HuH-7.5 (cell line): ENCODE measurements at regions not wholly inside any gene's neighbourhood (a gene's known extent, or its start where the extent isn't known, plus 50 kb on each side); places are given as distances from the start of the nearest gene placed in this dataset.
"Not testable (repeated sequence)": the region's sequence is repeated elsewhere in the genome, so short reads cannot be mapped to it uniquely, and the experiment has no call there.

Experiments used
- DNase-seq: peaks from one replicate; pipeline ENCODE4 v3.0.0; 2011; ENCODE audit warnings: low spot score

GRCh38 chr5:110872200-110872599, 133.4 kb downstream of the SLC25A46 start:
- DNase-seq = no peak

GRCh38 chr5:110872963-110873362, 134.2 kb downstream of the SLC25A46 start:
- DNase-seq = no peak

DNA sequence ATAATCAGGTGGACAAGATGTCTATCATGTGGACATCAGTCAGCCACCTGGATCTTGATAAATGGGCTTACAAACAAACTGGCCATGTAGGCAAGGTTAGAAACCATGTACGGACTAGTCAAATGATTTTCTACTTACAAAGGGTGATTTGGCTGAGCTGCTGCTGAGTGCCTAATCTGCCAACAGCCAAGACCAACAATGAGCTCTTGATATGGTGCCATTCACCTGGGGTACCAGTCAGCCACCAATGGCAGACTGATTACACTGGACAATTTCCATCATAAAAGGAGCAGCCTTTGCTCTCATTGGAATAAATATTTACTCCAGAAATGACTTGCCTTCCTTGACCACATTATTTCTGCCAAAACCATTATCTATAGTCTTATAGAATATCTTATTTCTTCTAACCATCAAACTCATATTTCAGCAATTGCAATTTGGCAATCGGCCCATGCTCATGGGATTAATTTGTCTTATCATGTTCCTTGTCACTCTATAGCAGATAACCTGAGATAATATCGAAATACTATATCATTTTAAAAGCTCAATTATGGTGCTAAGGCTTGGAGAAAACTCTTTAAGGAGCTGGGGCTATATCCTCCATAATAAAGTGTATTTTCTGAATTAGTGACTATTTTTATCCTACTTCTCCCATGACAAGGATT, 135.1 kb downstream of the SLC25A46 start:
- no peak for DNase-seq

GRCh38 chr5:110875115-110875514, 136.3 kb downstream of the SLC25A46 start:
- DNase-seq = not testable (repeated sequence)

GRCh38 chr5:110878115-110878514, 139.3 kb downstream of the SLC25A46 start:
- DNase-seq = no peak

DNA sequence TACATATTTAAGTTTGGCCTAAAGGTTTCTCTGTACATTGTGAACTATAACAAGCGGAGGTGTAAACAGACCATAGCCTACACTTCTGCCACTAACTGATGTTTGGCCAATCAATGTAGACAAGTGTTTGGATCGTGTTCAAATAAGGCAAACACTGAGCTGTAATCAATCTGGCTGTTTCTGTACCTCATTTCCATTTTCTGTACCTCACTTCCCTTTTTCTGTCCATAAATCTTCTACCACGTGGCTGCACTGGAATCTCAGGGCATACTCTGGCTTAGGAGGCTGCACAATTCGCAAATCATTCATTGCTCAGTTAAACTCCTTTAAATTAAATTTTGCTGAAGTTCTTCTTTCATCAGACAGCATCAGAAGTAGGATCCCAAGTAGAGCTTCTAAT, 140.9 kb downstream of the SLC25A46 start:
- no peak for DNase-seq

GRCh38 chr5:110880413-110880812, 141.6 kb downstream of the SLC25A46 start:
- no peak for DNase-seq

- DNase-seq = no peak
Measured at GRCh38 chr5:110884005-110884404, 145.2 kb downstream of the SLC25A46 start.

DNA sequence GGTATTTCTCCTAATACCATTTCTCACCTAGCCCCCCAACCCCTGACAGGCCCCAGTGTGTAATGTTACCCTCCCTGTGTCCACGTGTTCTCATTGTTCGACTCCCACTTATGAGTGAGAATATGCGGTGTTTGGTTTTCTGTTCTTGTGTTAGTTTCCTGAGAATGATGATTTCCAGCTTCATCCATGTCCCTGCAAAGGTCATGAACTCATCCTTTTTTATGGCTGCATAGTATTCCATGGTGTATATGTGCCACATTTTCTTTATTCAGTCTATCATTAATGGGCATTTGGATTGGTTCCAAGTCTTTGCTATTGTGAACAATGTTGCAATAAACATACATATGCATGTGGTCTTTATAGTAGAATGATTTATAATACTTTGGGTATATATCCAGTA, 148.4 kb downstream of the SLC25A46 start:
- not testable (repeated sequence) for DNase-seq

DNA sequence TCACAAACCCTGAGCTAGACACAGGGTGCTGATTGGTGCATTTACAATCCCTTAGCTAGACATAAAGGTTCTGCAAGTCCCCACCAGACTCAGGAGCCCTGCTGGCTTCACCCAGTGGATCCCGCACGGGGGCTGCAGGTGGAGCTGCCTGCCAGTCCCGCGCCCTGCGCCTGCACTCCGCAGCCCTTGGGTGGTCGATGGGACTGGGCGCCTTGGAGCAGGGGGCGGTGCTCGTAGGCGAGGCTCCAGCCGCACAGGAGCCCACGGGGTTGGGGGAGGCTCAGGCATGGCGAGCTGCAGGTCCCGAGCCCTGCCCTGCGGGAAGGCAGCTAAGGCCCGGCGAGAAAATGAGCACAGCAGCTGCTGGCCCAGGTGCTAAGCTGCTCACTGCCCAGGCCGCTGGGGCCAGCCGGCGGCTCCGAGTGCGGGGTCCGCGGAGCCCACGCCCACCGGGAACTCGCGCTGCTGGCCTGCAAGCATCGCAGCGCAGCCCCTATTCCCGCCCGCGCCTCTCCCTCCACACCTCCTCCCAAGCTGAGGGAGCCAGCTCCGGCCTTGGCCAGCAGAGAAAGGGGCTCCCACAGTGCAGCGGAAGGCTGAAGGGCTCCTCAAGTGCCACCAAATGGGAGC, 155.2 kb downstream of the SLC25A46 start:
- not testable (repeated sequence) for DNase-seq

DNA sequence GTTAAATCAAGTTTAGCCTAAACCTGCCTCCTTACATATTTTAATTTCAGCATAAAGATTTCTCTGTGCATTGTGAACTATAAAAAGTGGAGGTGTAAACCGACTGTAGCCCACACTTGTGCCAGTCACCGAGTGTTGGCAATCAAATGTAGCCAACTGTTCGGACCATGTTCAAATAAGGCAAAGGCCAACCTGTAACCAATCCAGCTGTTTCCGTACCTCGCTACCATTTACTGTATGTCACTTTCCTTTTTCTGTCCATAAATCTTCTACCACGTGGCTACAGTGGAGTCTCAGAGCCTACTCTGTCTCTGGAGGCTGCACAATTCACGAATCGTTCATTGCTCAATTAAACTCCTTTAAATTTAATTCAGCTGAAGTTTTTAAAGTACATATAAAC, 156.0 kb downstream of the SLC25A46 start:
- DNase-seq = no peak

DNA sequence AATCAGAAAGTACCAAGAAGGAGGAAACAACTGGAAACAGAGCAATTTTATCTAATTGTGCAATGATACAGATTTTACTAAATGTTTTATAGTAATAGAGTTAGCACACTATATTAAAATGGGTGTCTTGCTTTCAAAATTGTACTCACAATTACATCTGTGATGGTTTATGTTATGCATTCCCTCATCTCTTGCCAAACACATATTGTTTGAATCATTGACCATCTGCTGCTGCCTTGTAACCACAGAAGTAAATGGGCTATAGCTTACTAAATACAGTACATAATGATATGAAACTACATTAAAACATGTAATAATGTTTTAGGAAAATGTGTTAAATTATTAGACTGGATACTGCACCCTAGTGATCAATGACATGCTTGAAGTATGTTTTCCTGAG, 158.1 kb downstream of the SLC25A46 start:
- DNase-seq = no peak

DNA sequence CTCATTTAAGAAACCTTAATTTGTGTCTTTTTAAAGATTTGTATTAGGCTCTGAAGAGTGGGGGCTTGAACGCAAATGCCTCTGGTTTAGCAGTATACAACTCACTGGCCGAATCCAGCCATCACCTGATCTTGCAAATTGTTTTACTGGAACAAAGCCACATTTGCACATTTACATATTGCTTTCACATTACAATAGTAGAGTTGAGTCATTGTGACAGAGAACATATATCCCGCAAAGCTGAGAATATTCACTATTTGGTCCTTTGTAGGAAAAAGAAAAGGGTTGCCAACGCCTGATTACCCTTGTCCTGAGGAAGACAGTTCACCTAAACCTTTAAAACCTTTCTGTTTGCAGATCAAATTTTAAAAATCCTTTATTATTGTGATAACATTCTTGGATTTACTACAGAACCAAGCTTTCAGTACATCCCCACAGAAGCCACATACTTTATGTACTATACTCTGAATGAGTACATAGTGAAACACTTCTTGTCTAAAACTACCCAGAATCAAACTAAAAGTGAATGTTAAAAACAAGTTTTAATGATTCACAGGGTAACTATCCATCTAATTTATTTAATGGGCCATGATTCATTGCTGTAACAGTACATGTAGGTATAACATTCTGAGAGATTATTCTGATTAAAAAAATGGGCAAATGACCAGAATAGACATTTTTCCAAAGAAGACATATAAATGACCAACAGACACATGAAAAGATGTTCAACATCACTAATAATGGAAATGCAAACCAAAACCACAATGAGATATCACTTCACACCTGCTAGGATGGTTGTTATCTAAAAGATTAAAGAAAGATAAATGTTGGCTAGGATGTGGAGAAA, 161.0 kb downstream of the SLC25A46 start:
- no peak for DNase-seq

DNA sequence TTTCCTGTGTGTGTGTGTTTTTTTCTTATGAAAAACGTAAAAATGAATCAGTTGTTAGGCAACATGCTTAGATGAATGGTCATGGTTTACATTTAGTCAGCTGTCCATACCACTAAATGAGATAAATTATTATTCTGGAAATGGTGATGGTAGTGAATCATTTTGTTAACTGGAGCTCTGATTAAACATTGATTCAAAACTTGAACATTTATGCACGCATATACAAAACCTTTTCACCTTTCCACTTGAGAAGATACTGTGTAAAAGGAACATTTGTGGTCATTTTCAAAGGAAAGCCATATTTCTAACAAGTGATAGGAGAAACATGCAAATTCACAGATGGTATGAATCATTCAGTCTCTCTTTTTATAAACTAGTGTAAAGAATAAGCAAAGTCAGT, 162.0 kb downstream of the SLC25A46 start:
- DNase-seq = no peak

DNA sequence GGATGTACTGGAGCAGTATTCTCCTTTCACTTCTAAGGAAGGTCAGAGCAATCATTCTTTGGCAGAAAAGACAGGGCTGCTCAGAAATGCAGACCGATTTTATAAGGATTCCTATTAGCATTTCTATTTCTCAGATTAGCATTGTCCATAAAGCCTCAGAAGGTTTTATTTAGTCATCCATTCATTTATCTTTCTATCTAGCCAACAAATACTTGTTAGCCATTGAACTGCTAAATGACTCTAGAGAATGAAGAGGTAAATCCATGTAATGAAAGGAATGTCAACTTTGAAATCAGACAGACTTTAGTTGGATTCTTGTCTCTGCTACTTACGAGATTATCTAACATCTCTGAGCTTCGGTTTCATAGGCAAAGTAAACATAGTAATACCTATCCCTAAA, 165.2 kb downstream of the SLC25A46 start:
- no peak for DNase-seq

DNA sequence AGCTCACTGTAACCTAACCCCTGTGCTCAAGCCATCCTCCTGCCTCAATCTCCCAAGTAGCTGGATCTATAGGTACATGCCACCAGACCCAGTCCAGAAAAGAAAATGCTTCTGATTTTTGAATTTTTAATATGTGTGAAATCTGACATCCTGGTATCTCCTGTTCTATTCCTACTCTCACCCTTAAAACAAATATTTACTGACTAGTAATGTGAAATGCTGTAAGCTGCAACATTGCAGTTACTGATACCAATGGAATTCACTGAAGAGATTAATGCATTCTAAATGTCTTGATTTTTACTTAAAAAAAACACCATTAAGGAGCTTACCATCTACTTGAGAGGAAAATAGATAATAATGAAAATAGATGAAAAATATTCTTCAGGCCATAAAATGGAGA, 162.7 kb upstream of the TSLP start:
- DNase-seq = no peak

- no peak for DNase-seq
Measured at GRCh38 chr5:110909415-110909814, 162.1 kb upstream of the TSLP start.

DNA sequence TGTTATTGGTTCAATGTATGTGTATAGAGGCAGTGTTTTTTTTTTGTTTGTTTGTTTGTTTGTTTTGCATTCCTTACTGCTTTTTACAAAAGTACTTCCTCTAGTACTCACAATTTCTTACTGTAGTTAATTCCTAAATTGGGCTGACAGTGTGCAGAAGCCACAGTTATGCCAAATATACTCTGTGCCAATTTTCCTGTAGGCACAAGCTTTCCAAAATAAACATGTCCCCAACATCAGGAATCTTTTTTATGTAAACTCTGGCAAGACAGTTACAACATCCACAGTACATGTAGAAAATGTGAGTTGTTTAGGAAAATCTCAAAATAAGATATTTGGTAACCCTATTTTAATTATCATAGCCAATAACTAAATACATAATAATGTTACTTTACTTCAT, 161.6 kb upstream of the TSLP start:
- no peak for DNase-seq

- DNase-seq = no peak
Measured at GRCh38 chr5:110913221-110913620, 158.3 kb upstream of the TSLP start.

- no peak for DNase-seq
Measured at GRCh38 chr5:110916381-110917049, 155.0 kb upstream of the TSLP start.

DNA sequence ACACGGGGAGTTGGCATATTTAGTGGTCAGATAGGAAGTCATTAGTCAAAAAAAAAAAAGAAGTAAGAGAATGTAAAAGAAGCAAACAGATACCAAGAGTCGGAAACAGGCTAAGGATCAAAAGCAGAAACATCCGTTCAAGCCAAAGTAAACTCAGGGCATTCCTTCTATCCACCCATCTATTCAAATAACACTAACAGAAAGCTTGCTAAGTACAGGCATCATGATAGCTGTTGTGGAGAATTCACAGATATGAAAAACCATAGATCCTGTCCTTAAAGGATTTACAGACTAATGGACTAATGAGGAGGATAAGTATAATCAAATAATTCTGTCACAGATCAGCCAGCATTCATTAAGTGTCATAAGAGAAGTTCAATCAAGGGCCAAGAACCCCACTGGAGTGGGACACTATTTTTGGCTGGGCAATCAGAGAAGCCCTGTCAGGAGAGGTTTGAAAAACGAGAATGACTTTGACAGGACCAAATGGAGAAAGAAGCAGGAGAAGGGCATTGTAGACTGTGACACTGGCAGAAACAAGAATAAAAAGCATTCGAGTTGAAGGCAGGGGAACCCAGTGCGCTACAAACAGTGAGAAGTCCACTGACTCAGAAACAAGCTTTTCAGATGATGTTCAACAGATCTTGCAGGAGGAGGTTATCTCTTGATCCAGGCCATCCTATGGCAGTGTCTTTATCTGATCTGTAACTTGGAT, 154.2 kb upstream of the TSLP start:
- no peak for DNase-seq

- no peak for DNase-seq
Measured at GRCh38 chr5:110918683-110919082, 152.8 kb upstream of the TSLP start.
